HepG2 (cell line): ENCODE measurements at regions not wholly inside any gene's neighbourhood (a gene's known extent, or its start where the extent isn't known, plus 50 kb on each side); places are given as distances from the start of the nearest gene placed in this dataset.
A peak's percentile ranks its signal among the peaks of the same experiment; 100 is the strongest.

Experiments
- CEBPB ChIP-seq: IDR thresholded peaks from 2 replicates; pipeline ENCODE4 v1.6.1; 2011; ENCODE audit warnings: low read depth, low read length, improper control_type of control experiment, borderline replicate concordance
- CENPBD1 ChIP-seq: sonication (generic); formaldehyde crosslinking; IDR thresholded peaks from 2 replicates; pipeline ENCODE4 v1.8.0; 2022; ENCODE audit warnings: missing genetic modification reagents, low read depth, mild to moderate bottlenecking, borderline replicate concordance
- HOXA7 ChIP-seq: sonication (generic); formaldehyde crosslinking; IDR thresholded peaks from 2 replicates; pipeline ENCODE4 v1.8.1; 2022; ENCODE audit warnings: mild to moderate bottlenecking, missing genetic modification reagents, moderate library complexity
- KDM5B ChIP-seq: sonication (generic); formaldehyde crosslinking; IDR thresholded peaks from 2 replicates; pipeline ENCODE4 v1.4.0; 2020; ENCODE audit warnings: missing genetic modification reagents, mild to moderate bottlenecking, borderline replicate concordance
- NRL ChIP-seq: sonication (generic); formaldehyde crosslinking; IDR thresholded peaks from 2 replicates; pipeline ENCODE4 v1.5.0; 2020; ENCODE audit warnings: missing genetic modification reagents, mild to moderate bottlenecking, moderate library complexity, borderline replicate concordance
- RBM22 ChIP-seq: fragments of 200-400 bp; formaldehyde crosslinking; optimal IDR thresholded peaks from 2 replicates; pipeline ENCODE3; 2017; ENCODE audit warnings: mild to moderate bottlenecking, low read length, moderate library complexity
- RERE ChIP-seq: IDR thresholded peaks from 2 replicates; pipeline ENCODE4 v1.6.1; 2016; ENCODE audit warnings: low read depth, missing genetic modification reagents, missing compliant biosample characterization
- SNRNP70 ChIP-seq: fragments of 200-400 bp; formaldehyde crosslinking; IDR thresholded peaks from 2 replicates; pipeline ENCODE4 v1.6.1; 2017; ENCODE audit warnings: mild to moderate bottlenecking, low read depth, low read length, moderate library complexity
- TARDBP ChIP-seq: sonication (generic); formaldehyde crosslinking; IDR thresholded peaks from 2 replicates; pipeline ENCODE4 v1.8.0; 2022; ENCODE audit warnings: mild to moderate bottlenecking, missing genetic modification reagents
- ZBTB1 ChIP-seq: sonication (generic); formaldehyde crosslinking; IDR thresholded peaks from 2 replicates; pipeline ENCODE4 v1.4.0; 2020; ENCODE audit warnings: missing genetic modification reagents, borderline replicate concordance
- ZFP37 ChIP-seq: sonication (generic); formaldehyde crosslinking; IDR thresholded peaks from 2 replicates; pipeline ENCODE4 v1.4.0; 2020; ENCODE audit warnings: missing genetic modification reagents, borderline replicate concordance
- ZNF331 ChIP-seq: sonication (generic); formaldehyde crosslinking; IDR thresholded peaks from 2 replicates; pipeline ENCODE4 v1.4.0; 2020; ENCODE audit warnings: missing genetic modification reagents
- ZNF333 ChIP-seq: sonication (generic); formaldehyde crosslinking; IDR thresholded peaks from 2 replicates; pipeline ENCODE4 v1.4.0; 2020; ENCODE audit warnings: mild to moderate bottlenecking, missing genetic modification reagents, borderline replicate concordance
- ZNF335 ChIP-seq: sonication (generic); formaldehyde crosslinking; IDR thresholded peaks from 2 replicates; pipeline ENCODE4 v1.4.0; 2020; ENCODE audit warnings: missing genetic modification reagents
- ZNF563 ChIP-seq: sonication (generic); formaldehyde crosslinking; IDR thresholded peaks from 2 replicates; pipeline ENCODE4 v1.8.0; 2022; ENCODE audit warnings: mild to moderate bottlenecking, moderate library complexity, missing genetic modification reagents
- ZNF770 ChIP-seq: sonication (generic); formaldehyde crosslinking; IDR thresholded peaks from 2 replicates; pipeline ENCODE4 v1.5.0; 2020; ENCODE audit warnings: mild to moderate bottlenecking, missing genetic modification reagents
- ZNF883 ChIP-seq: sonication (generic); formaldehyde crosslinking; IDR thresholded peaks from 2 replicates; pipeline ENCODE4 v1.5.1; 2020; ENCODE audit warnings: mild to moderate bottlenecking, missing genetic modification reagents; ENCODE audit errors: not compliant biosample characterization

- TF ChIP-seq CENPBD1 (CRISPR knock-in tag) (no peak), KDM5B (CRISPR knock-in tag) (no peak), CEBPB (peak; percentile 87), RERE (no peak), ZNF770 (CRISPR knock-in tag) (no peak), SNRNP70 (no peak), ZNF331 (CRISPR knock-in tag) (no peak), TARDBP (CRISPR knock-in tag) (no peak), RBM22 (no peak), ZNF333 (CRISPR knock-in tag) (no peak), NRL (CRISPR knock-in tag) (no peak), HOXA7 (CRISPR knock-in tag) (no peak), ZNF563 (no peak), ZNF883 (no peak), ZBTB1 (CRISPR knock-in tag) (no peak), ZFP37 (CRISPR knock-in tag) (no peak), ZNF335 (CRISPR knock-in tag) (no peak)
These were observed 52.4 kb upstream of the ATF7IP2 start (continued) for GRCh38 chr16:10333321-10334032.
